ENCODE measurements at regions not wholly inside any gene's neighbourhood (a gene's known extent, or its start where the extent isn't known, plus 50 kb on each side); places are given as distances from the start of the nearest gene placed in this dataset.

GRCh38 chr5:8081179-8081578, 212.2 kb downstream of the MTRR start:
- Mint-ChIP-seq H3K4me1 (no peaks in the 10 kb centered on the region), H3K36me3 (no peaks in the 10 kb centered on the region), H3K9me3 (peaks cover 0 to 5% (median 5%) of the 10 kb centered on the region in 3 donors), H3K27ac (no peak overlapping the region), H3K4me3 (no peak overlapping the region), H3K27me3 (peaks cover 0 to 2% of the 10 kb centered on the region in 2 donors)
- H3K27ac ChIP-seq (ENCODE audit: low read length) = no peak overlapping the region
- POLR2A ChIA-PET = no interaction called here
- WGBS (ENCODE audit: insufficient coverage) = 69% methylated on average over 3 of the region's 5 CpGs
- no peak for DNase-seq
- H3K36me3 ChIP-seq (ENCODE audit: control insufficient read depth in 2 of 2, extremely low read depth in 1 of 2, insufficient read depth in 1 of 2, low read length in 1 of 2) = no peaks in the 10 kb centered on the region
- no peak overlapping the region for H3K4me3 ChIP-seq (ENCODE audit: control insufficient read depth in 1 of 2, extremely low read depth in 1 of 2, low read length in 1 of 2)
- peaks cover 0 to 2% of the 10 kb centered on the region in 2 experiments for H3K27me3 ChIP-seq (replicated peaks in 1 of 2; ENCODE audit: control insufficient read depth in 2 of 2, extremely low read depth in 1 of 2, insufficient read depth in 2 of 2, low read length in 1 of 2)
- ATAC-seq (replicated peaks in 1 of 4) = no peak
- CTCF ChIA-PET = no interaction called here
- no peaks in the 10 kb centered on the region for H3K4me1 ChIP-seq (ENCODE audit: control insufficient read depth in 1 of 2, extremely low read depth in 1 of 2, insufficient read depth in 2 of 2, low read length in 2 of 2)
- no peaks in the 10 kb centered on the region for H3K9me3 ChIP-seq

GRCh38 chr5:8093669-8094068, 224.7 kb downstream of the MTRR start:
- no peaks in the 10 kb centered on the region for H3K4me1 Mint-ChIP-seq
- DNase-seq (no peak), ATAC-seq (replicated peaks in 1 of 4) (no peak)
- H3K27ac Mint-ChIP-seq = no peak overlapping the region
- H3K9me3 ChIP-seq = no peaks in the 10 kb centered on the region
- H3K27ac ChIP-seq (ENCODE audit: low read length) = no peak overlapping the region
- CTCF ChIA-PET = no interaction called here
- H3K27me3 ChIP-seq (replicated peaks in 1 of 2; ENCODE audit: control insufficient read depth in 2 of 2, extremely low read depth in 1 of 2, insufficient read depth in 2 of 2, low read length in 1 of 2) = no peaks in the 10 kb centered on the region
- POLR2A ChIA-PET = no interaction called here
- no peaks in the 10 kb centered on the region for H3K36me3 Mint-ChIP-seq
- H3K4me3 ChIP-seq (ENCODE audit: control insufficient read depth in 1 of 2, extremely low read depth in 1 of 2, low read length in 1 of 2) = no peak overlapping the region
- H3K4me3 Mint-ChIP-seq = no peak overlapping the region
- H3K36me3 ChIP-seq (ENCODE audit: control insufficient read depth in 2 of 2, extremely low read depth in 1 of 2, insufficient read depth in 1 of 2, low read length in 1 of 2) = no peaks in the 10 kb centered on the region
- no peaks in the 10 kb centered on the region for H3K4me1 ChIP-seq (ENCODE audit: control insufficient read depth in 1 of 2, extremely low read depth in 1 of 2, insufficient read depth in 2 of 2, low read length in 2 of 2)
- H3K9me3 Mint-ChIP-seq = peaks cover 12 to 17% (median 13%) of the 10 kb centered on the region in 3 donors
- H3K27me3 Mint-ChIP-seq = no peaks in the 10 kb centered on the region
- WGBS (ENCODE audit: insufficient coverage) = no CpG with 5 or more reads among the region's 2 CpGs

DNA sequence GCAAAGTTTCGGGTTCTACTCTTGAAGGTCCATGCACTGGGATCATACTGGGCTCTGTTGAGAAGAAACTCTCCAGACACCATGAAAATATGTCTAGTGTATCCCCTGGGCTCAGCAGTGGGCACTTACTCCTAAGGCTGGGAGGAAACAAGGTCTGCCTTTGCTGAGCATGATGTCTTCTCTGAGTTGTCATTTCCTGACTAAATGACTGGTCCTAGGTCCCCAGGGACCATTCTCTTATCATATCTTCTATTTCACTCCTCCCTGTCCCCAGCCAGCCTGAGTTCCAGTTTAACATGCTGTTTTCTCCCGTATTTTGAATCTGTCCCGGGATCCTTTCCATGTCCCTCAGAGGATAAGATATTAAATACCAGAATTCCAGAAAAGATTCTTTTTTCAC, 225.4 kb downstream of the MTRR start:
- POLR2A ChIA-PET = no interaction called here
- peaks cover 12 to 17% (median 13%) of the 10 kb centered on the region in 3 donors for H3K9me3 Mint-ChIP-seq
- Histone ChIP-seq H3K27ac (ENCODE audit: low read length) (no peak overlapping the region), H3K9me3 (no peaks in the 10 kb centered on the region), H3K36me3 (ENCODE audit: control insufficient read depth in 2 of 2, extremely low read depth in 1 of 2, insufficient read depth in 1 of 2, low read length in 1 of 2) (no peaks in the 10 kb centered on the region), H3K27me3 (replicated peaks in 1 of 2; ENCODE audit: control insufficient read depth in 2 of 2, extremely low read depth in 1 of 2, insufficient read depth in 2 of 2, low read length in 1 of 2) (no peaks in the 10 kb centered on the region), H3K4me3 (ENCODE audit: control insufficient read depth in 1 of 2, extremely low read depth in 1 of 2, low read length in 1 of 2) (no peak overlapping the region), H3K4me1 (ENCODE audit: control insufficient read depth in 1 of 2, extremely low read depth in 1 of 2, insufficient read depth in 2 of 2, low read length in 2 of 2) (no peaks in the 10 kb centered on the region)
- no peaks in the 10 kb centered on the region for H3K36me3 Mint-ChIP-seq
- CTCF ChIA-PET = no interaction called here
- H3K4me1 Mint-ChIP-seq = no peaks in the 10 kb centered on the region
- no peaks in the 10 kb centered on the region for H3K27me3 Mint-ChIP-seq
- 60% methylated on average over 1 of the region's 3 CpGs for WGBS (ENCODE audit: insufficient coverage)
- H3K4me3 Mint-ChIP-seq = no peak overlapping the region
- ATAC-seq (replicated peaks in 1 of 4) (no peak), DNase-seq (no peak)
- H3K27ac Mint-ChIP-seq = no peak overlapping the region

- no peaks in the 10 kb centered on the region for H3K4me1 Mint-ChIP-seq
- H3K4me1 ChIP-seq (ENCODE audit: control insufficient read depth in 1 of 2, extremely low read depth in 1 of 2, insufficient read depth in 2 of 2, low read length in 2 of 2) = no peaks in the 10 kb centered on the region
- CTCF ChIA-PET = no interaction called here
Measured at GRCh38 chr5:8097146-8097545, 228.2 kb downstream of the MTRR start.

GRCh38 chr5:8098081-8098480, 229.1 kb downstream of the MTRR start:
- no peaks in the 10 kb centered on the region for H3K4me1 Mint-ChIP-seq
- CTCF ChIA-PET = no interaction called here
- WGBS (ENCODE audit: insufficient coverage) = no CpG with 5 or more reads among the region's 2 CpGs
- DNase-seq = no peak
- Histone ChIP-seq H3K27ac (ENCODE audit: low read length) (no peak overlapping the region), H3K36me3 (ENCODE audit: control insufficient read depth in 2 of 2, extremely low read depth in 1 of 2, insufficient read depth in 1 of 2, low read length in 1 of 2) (no peaks in the 10 kb centered on the region), H3K4me3 (ENCODE audit: control insufficient read depth in 1 of 2, extremely low read depth in 1 of 2, low read length in 1 of 2) (no peak overlapping the region), H3K4me1 (ENCODE audit: control insufficient read depth in 1 of 2, extremely low read depth in 1 of 2, insufficient read depth in 2 of 2, low read length in 2 of 2) (no peaks in the 10 kb centered on the region), H3K27me3 (replicated peaks in 1 of 2; ENCODE audit: control insufficient read depth in 2 of 2, extremely low read depth in 1 of 2, insufficient read depth in 2 of 2, low read length in 1 of 2) (no peaks in the 10 kb centered on the region), H3K9me3 (no peaks in the 10 kb centered on the region)
- H3K27me3 Mint-ChIP-seq = no peaks in the 10 kb centered on the region
- POLR2A ChIA-PET = no interaction called here
- no peak overlapping the region for H3K27ac Mint-ChIP-seq
- no peak overlapping the region for H3K4me3 Mint-ChIP-seq
- no peaks in the 10 kb centered on the region for H3K36me3 Mint-ChIP-seq
- ATAC-seq (replicated peaks in 1 of 4) = no peak
- H3K9me3 Mint-ChIP-seq = peaks cover 0 to 9% (median 2%) of the 10 kb centered on the region in 3 donors

More at GRCh38 chr5:8097146-8097545, 228.2 kb downstream of the MTRR start:
- no peaks in the 10 kb centered on the region for H3K27me3 Mint-ChIP-seq
- H3K36me3 Mint-ChIP-seq = no peaks in the 10 kb centered on the region
- ATAC-seq (replicated peaks in 1 of 4) (no peak), DNase-seq (no peak)
- H3K27ac ChIP-seq (ENCODE audit: low read length) = no peak overlapping the region
- WGBS (ENCODE audit: insufficient coverage) = 86% methylated on average over 1 of the region's 3 CpGs
- no peak overlapping the region for H3K4me3 Mint-ChIP-seq
- H3K4me3 ChIP-seq (ENCODE audit: control insufficient read depth in 1 of 2, extremely low read depth in 1 of 2, low read length in 1 of 2) = no peak overlapping the region
- no peaks in the 10 kb centered on the region for H3K27me3 ChIP-seq (replicated peaks in 1 of 2; ENCODE audit: control insufficient read depth in 2 of 2, extremely low read depth in 1 of 2, insufficient read depth in 2 of 2, low read length in 1 of 2)
- no peaks in the 10 kb centered on the region for H3K9me3 ChIP-seq
- H3K36me3 ChIP-seq (ENCODE audit: control insufficient read depth in 2 of 2, extremely low read depth in 1 of 2, insufficient read depth in 1 of 2, low read length in 1 of 2) = no peaks in the 10 kb centered on the region
- H3K9me3 Mint-ChIP-seq = peaks cover under 1 to 2% (median 2%) of the 10 kb centered on the region in 3 donors
- no peak overlapping the region for H3K27ac Mint-ChIP-seq
- POLR2A ChIA-PET = no interaction called here

DNA sequence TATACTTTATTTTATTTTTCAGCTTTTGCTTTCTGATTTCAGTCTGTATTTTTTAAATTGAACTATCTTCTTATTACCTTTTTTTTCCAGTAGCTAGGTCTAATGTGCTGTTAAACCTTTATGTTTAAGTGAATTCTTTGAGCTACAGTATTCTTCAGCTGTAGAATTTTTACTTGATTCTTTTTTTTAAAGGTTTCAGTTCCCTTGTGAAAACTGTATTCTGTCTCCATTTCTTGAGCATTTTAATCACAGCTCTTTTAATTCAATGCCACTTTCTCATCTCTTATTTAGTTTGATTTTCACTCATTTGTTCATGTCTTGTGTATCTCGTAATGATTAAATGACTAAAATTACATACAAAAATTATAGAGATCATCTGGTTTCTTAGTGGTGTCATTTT, 233.8 kb downstream of the MTRR start:
- H3K4me3 ChIP-seq (ENCODE audit: control insufficient read depth in 1 of 2, extremely low read depth in 1 of 2, low read length in 1 of 2) = no peak overlapping the region
- DNase-seq (no peak), ATAC-seq (replicated peaks in 1 of 4) (no peak)
- CTCF ChIA-PET = no interaction called here
- no peak overlapping the region for H3K27ac ChIP-seq (ENCODE audit: low read length)
- no peaks in the 10 kb centered on the region for H3K36me3 ChIP-seq (ENCODE audit: control insufficient read depth in 2 of 2, extremely low read depth in 1 of 2, insufficient read depth in 1 of 2, low read length in 1 of 2)
- Mint-ChIP-seq H3K27me3 (no peaks in the 10 kb centered on the region), H3K4me3 (no peak overlapping the region), H3K9me3 (peaks cover 0 to 12% (median 2%) of the 10 kb centered on the region in 3 donors), H3K36me3 (no peaks in the 10 kb centered on the region), H3K4me1 (no peaks in the 10 kb centered on the region), H3K27ac (no peak overlapping the region)
- POLR2A ChIA-PET = no interaction called here
- H3K27me3 ChIP-seq (replicated peaks in 1 of 2; ENCODE audit: control insufficient read depth in 2 of 2, extremely low read depth in 1 of 2, insufficient read depth in 2 of 2, low read length in 1 of 2) = no peaks in the 10 kb centered on the region
- H3K4me1 ChIP-seq (ENCODE audit: control insufficient read depth in 1 of 2, extremely low read depth in 1 of 2, insufficient read depth in 2 of 2, low read length in 2 of 2) = no peaks in the 10 kb centered on the region
- WGBS (ENCODE audit: insufficient coverage) = no CpG with 5 or more reads among the region's 1 CpG
- H3K9me3 ChIP-seq = no peaks in the 10 kb centered on the region

GRCh38 chr5:8114597-8115266, 245.8 kb downstream of the MTRR start:
- ChIA-PET POLR2A (no interaction called here), CTCF (no interaction called here)
- WGBS (ENCODE audit: insufficient coverage) = 100% methylated on average over 1 of the region's 3 CpGs
- Histone ChIP-seq H3K9me3 (no peaks in the 10 kb centered on the region), H3K27me3 (replicated peaks in 1 of 2; ENCODE audit: control insufficient read depth in 2 of 2, extremely low read depth in 1 of 2, insufficient read depth in 2 of 2, low read length in 1 of 2) (no peaks in the 10 kb centered on the region), H3K36me3 (ENCODE audit: control insufficient read depth in 2 of 2, extremely low read depth in 1 of 2, insufficient read depth in 1 of 2, low read length in 1 of 2) (no peaks in the 10 kb centered on the region), H3K4me3 (ENCODE audit: control insufficient read depth in 1 of 2, extremely low read depth in 1 of 2, low read length in 1 of 2) (no peak overlapping the region), H3K27ac (ENCODE audit: low read length) (no peak overlapping the region), H3K4me1 (ENCODE audit: control insufficient read depth in 1 of 2, extremely low read depth in 1 of 2, insufficient read depth in 2 of 2, low read length in 2 of 2) (no peaks in the 10 kb centered on the region)
- Mint-ChIP-seq H3K9me3 (no peaks in the 10 kb centered on the region), H3K27me3 (no peaks in the 10 kb centered on the region), H3K4me1 (no peaks in the 10 kb centered on the region), H3K36me3 (no peaks in the 10 kb centered on the region), H3K27ac (no peak overlapping the region), H3K4me3 (no peak overlapping the region)
- no peak for ATAC-seq (replicated peaks in 1 of 4)
- no peak for DNase-seq
